Natural killer cell (primary cell): ENCODE measurements at regions not wholly inside any gene's neighbourhood (a gene's known extent, or its start where the extent isn't known, plus 50 kb on each side); places are given as distances from the start of the nearest gene placed in this dataset.

Experiments
- ATAC-seq, 3 donors: fragments of 150-1000 bp in 2 of 3; fragments of 200-7000 bp in 1 of 3; cut with Tn5 transposase; 1 replicate in 1 of 3; 2 replicates in 2 of 3; pipeline ENCODE4 v1.10.0; 2021; ENCODE audit warnings: mild to moderate bottlenecking in 2 of 3, moderate library complexity in 2 of 3
- DNase-seq, 2 donors: peaks; one replicate each; pipeline versions ENCODE4 v3.0.0 to v3.0.0-alpha.2; 2013 to 2021; ENCODE audit warnings: mixed read lengths in 1 of 2
- H3K27ac ChIP-seq: one replicate; pipeline ENCODE4 v1.5.1; 2013; ENCODE audit warnings: mild to moderate bottlenecking, low read length
- H3K27me3 ChIP-seq: one replicate; pipeline ENCODE4 v1.6.1; 2013; ENCODE audit warnings: low read length; ENCODE audit not compliant: control insufficient read depth, insufficient read depth
- H3K36me3 ChIP-seq: one replicate; pipeline ENCODE4 v1.6.1; 2013; ENCODE audit warnings: low read length; ENCODE audit not compliant: control insufficient read depth, insufficient read depth
- H3K4me1 ChIP-seq: one replicate; pipeline ENCODE4 v1.6.1; 2013; ENCODE audit warnings: low read length; ENCODE audit not compliant: control insufficient read depth, insufficient read depth
- H3K4me3 ChIP-seq: one replicate; pipeline ENCODE4 v1.5.1; 2013; ENCODE audit warnings: low read length
- H3K9me3 ChIP-seq: one replicate; pipeline ENCODE4 v1.6.1; 2013; ENCODE audit warnings: low read length; ENCODE audit not compliant: control insufficient read depth, insufficient read depth
- H3K27ac Mint-ChIP-seq, 2 donors: one replicate each; pipeline ENCODE4 v1.8.0; 2022; ENCODE audit warnings: mild to moderate bottlenecking in 2 of 2, mixed read lengths in 2 of 2, moderate library complexity in 1 of 2
- H3K27me3 Mint-ChIP-seq, 2 donors: one replicate each; pipeline ENCODE4 v1.8.0; 2022; ENCODE audit warnings: low read depth in 2 of 2, mixed read lengths in 2 of 2
- H3K36me3 Mint-ChIP-seq: one replicate; pipeline ENCODE4 v1.8.0; 2022; ENCODE audit warnings: mixed read lengths
- H3K4me1 Mint-ChIP-seq, 2 donors: one replicate each; pipeline ENCODE4 v1.8.0; 2022; ENCODE audit warnings: mixed read lengths in 2 of 2
- H3K4me3 Mint-ChIP-seq: one replicate; pipeline ENCODE4 v1.8.0; 2022; ENCODE audit warnings: mild to moderate bottlenecking, moderate library complexity, mixed read lengths
- H3K9me3 Mint-ChIP-seq, 2 donors: one replicate each; pipeline ENCODE4 v1.8.0; 2022; ENCODE audit warnings: mixed read lengths in 2 of 2
- CTCF ChIP-seq: fragments of 200-600 bp; IDR thresholded peaks from one replicate; pipeline ENCODE4 v1.8.0; 2022; ENCODE audit warnings: antibody characterized with exemption
- WGBS: methylation state at CpG from one replicate; pipeline ENCODE4 v1.1.7; 2013; ENCODE audit warnings: missing lambda C conversion rate; ENCODE audit not compliant: insufficient coverage; 5-methylcytosine and 5-hydroxymethylcytosine counted together
- intact Hi-C: fragments of 100-400 bp; cut with micrococcal nuclease; formaldehyde crosslinking; loops from one replicate; pipeline ENCODE4 v1.14.2; 2022

- H3K36me3 Mint-ChIP-seq, result no peaks in the 10 kb centered on the region
- no peak overlapping the region for H3K27ac Mint-ChIP-seq
- H3K4me3 Mint-ChIP-seq, result no peak overlapping the region
- TF ChIP-seq CTCF, result no peak
- Histone ChIP-seq H3K9me3 (no peaks in the 10 kb centered on the region), H3K27ac (no peak overlapping the region), H3K36me3 (no peaks in the 10 kb centered on the region), H3K27me3 (no peaks in the 10 kb centered on the region), H3K4me3 (no peak overlapping the region), H3K4me1 (no peaks in the 10 kb centered on the region)
- DNase-seq (no peak), ATAC-seq (no peak)
- no peaks in the 10 kb centered on the region for H3K9me3 Mint-ChIP-seq
- H3K4me1 Mint-ChIP-seq, result no peaks in the 10 kb centered on the region
- intact Hi-C loops, result no loop called here
- H3K27me3 Mint-ChIP-seq, result peaks cover 0 to 2% of the 10 kb centered on the region in 2 donors
Observed at GRCh38 chr5:175285261-175285660, 158.7 kb downstream of the DRD1 start.

- Mint-ChIP-seq H3K4me3 (no peak overlapping the region), H3K4me1 (no peaks in the 10 kb centered on the region), H3K27ac (no peak overlapping the region), H3K36me3 (no peaks in the 10 kb centered on the region), H3K9me3 (no peaks in the 10 kb centered on the region), H3K27me3 (peaks cover 0 to 2% of the 10 kb centered on the region in 2 donors)
- WGBS, result 75% methylated on average over 2 of the region's 2 CpGs
- no peak overlapping the region for H3K27ac ChIP-seq
- intact Hi-C loops, result no loop called here
- H3K4me1 ChIP-seq, result no peaks in the 10 kb centered on the region
- H3K36me3 ChIP-seq, result no peaks in the 10 kb centered on the region
- DNase-seq, result no peak
- H3K27me3 ChIP-seq, result no peaks in the 10 kb centered on the region
- no peak for ATAC-seq
- H3K9me3 ChIP-seq, result no peaks in the 10 kb centered on the region
- H3K4me3 ChIP-seq, result no peak overlapping the region
- TF ChIP-seq CTCF, result no peak
Observed at GRCh38 chr5:175284806-175285205, 159.2 kb downstream of the DRD1 start.

- Histone ChIP-seq H3K27me3 (no peaks in the 10 kb centered on the region), H3K27ac (no peak overlapping the region), H3K9me3 (no peaks in the 10 kb centered on the region), H3K4me1 (no peaks in the 10 kb centered on the region), H3K4me3 (no peak overlapping the region), H3K36me3 (no peaks in the 10 kb centered on the region)
- no peak for TF ChIP-seq CTCF
- Mint-ChIP-seq H3K9me3 (peaks cover 0 to 2% of the 10 kb centered on the region in 2 donors), H3K36me3 (no peaks in the 10 kb centered on the region), H3K27me3 (peaks cover 0 to 2% of the 10 kb centered on the region in 2 donors), H3K27ac (no peak overlapping the region), H3K4me1 (no peaks in the 10 kb centered on the region), H3K4me3 (no peak overlapping the region)
- DNase-seq (no peak), ATAC-seq (no peak)
- no CpG with 5 or more reads among the region's 1 CpG for WGBS
- intact Hi-C loops, result no loop called here
Observed at GRCh38 chr5:175282611-175283225, 161.3 kb downstream of the DRD1 start.

- intact Hi-C loops, result no loop called here
- ATAC-seq, result no peak
Observed at GRCh38 chr5:175281714-175282113, 162.3 kb downstream of the DRD1 start.

More at GRCh38 chr5:175281714-175282113, 162.3 kb downstream of the DRD1 start:
- Mint-ChIP-seq H3K36me3 (no peaks in the 10 kb centered on the region), H3K27ac (no peak overlapping the region), H3K4me3 (no peak overlapping the region), H3K4me1 (no peaks in the 10 kb centered on the region), H3K9me3 (peaks cover 0 to 2% of the 10 kb centered on the region in 2 donors), H3K27me3 (peaks cover 0 to 2% of the 10 kb centered on the region in 2 donors)
- Histone ChIP-seq H3K36me3 (no peaks in the 10 kb centered on the region), H3K27ac (no peak overlapping the region), H3K4me1 (no peaks in the 10 kb centered on the region), H3K27me3 (no peaks in the 10 kb centered on the region), H3K9me3 (no peaks in the 10 kb centered on the region), H3K4me3 (no peak overlapping the region)
- no peak for DNase-seq
- 50% methylated on average over 1 of the region's 2 CpGs for WGBS
- TF ChIP-seq CTCF, result no peak
